Tibial nerve (tissue), 3 donors: ENCODE measurements at regions not wholly inside any gene's neighbourhood (a gene's known extent, or its start where the extent isn't known, plus 50 kb on each side); places are given as distances from the start of the nearest gene placed in this dataset.

Source experiments
- CTCF ChIP-seq, 5 experiments: fragments of 200-600 bp in 3 of 5; fragments of 450-650 bp in 2 of 5; sonication (generic) in 3 of 5; IDR thresholded peaks; one replicate each; pipeline ENCODE4 v1.5.1; 2016 to 2019; ENCODE audit warnings: antibody characterized with exemption in 5 of 5, mild to moderate bottlenecking in 3 of 5, moderate library complexity in 2 of 5
- POLR2A ChIP-seq, 2 donors: fragments of 450-650 bp; IDR thresholded peaks; one replicate each; pipeline ENCODE4 v1.6.1; 2017; ENCODE audit warnings: antibody characterized with exemption in 2 of 2, mild to moderate bottlenecking in 2 of 2, moderate library complexity in 2 of 2

DNA sequence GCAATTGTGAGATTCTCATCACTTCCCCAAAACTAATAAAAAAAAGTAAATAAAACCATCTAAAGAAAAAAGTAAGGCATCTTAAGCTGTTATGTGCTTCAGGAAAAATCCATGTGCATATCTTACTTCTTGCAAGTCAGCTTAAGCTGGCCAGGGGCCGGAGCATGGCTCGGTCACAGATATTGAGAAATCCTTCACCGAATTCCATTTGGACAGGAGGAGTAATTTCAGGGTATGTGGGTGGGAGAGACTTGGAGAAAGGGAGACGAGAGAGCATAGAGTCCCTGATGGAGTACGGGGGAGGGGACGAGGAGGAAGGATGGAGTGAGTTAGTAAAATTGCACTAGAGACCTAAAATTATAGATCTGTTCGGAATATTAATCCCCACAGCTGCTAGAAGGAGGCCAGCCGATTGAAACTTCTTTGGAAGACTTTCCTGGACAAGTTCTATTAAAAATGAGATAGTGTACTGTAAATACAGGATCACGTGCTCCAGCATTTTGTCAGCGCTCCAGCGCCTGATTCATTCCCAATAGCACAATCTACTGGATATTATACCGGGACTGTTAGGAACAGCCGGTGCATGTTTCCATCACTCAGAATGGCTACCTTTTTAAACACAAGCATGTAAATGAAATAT lies 438.5 kb downstream of the ZNF516 start:
- TF ChIP-seq CTCF (IDR thresholded peaks at IDR 0.05) (no peak), POLR2A (IDR thresholded peaks at IDR 0.05) (no peak)
